ENCODE measurements at regions not wholly inside any gene's neighbourhood (a gene's known extent, or its start where the extent isn't known, plus 50 kb on each side); places are given as distances from the start of the nearest gene placed in this dataset.

GRCh38 chr16:50961952-50962351 lies 189.1 kb downstream of the SALL1 start:
- POLR2A ChIA-PET: no interaction called here
- no peaks in the 10 kb centered on the region for H3K36me3 Mint-ChIP-seq
- H3K27ac Mint-ChIP-seq: no peak overlapping the region
- H3K4me3 Mint-ChIP-seq: no peak overlapping the region
- TF ChIP-seq SOX15 (CRISPR knock-in tag; IDR thresholded peaks at IDR 0.05) (no peak), ZNF138 (CRISPR knock-in tag; conservative IDR thresholded peaks at IDR 0.05) (no peak), ARID4B (CRISPR knock-in tag; IDR thresholded peaks at IDR 0.05; ENCODE audit: borderline replicate concordance) (no peak), KAT7 (CRISPR knock-in tag; IDR thresholded peaks at IDR 0.05; ENCODE audit: borderline replicate concordance) (no peak), TEAD1 (CRISPR knock-in tag; IDR thresholded peaks at IDR 0.05) (no peak), HMGA2 (CRISPR knock-in tag; IDR thresholded peaks at IDR 0.05) (no peak), GTF2I (CRISPR knock-in tag; conservative IDR thresholded peaks at IDR 0.05) (no peak), FOXP1 (CRISPR knock-in tag; IDR thresholded peaks at IDR 0.05; ENCODE audit: borderline replicate concordance) (no peak), NR1H2 (CRISPR knock-in tag; IDR thresholded peaks at IDR 0.05) (no peak), CREM (CRISPR knock-in tag; IDR thresholded peaks at IDR 0.05) (no peak), NR2C2 (CRISPR knock-in tag; IDR thresholded peaks at IDR 0.05) (no peak), NR3C1 (CRISPR knock-in tag; conservative IDR thresholded peaks at IDR 0.05; ENCODE audit: low read depth) (no peak), CREB1 (CRISPR knock-in tag; IDR thresholded peaks at IDR 0.05) (no peak), TP53 (CRISPR knock-in tag; IDR thresholded peaks at IDR 0.05) (no peak), RELA (CRISPR knock-in tag; IDR thresholded peaks at IDR 0.05; ENCODE audit: borderline replicate concordance) (no peak)
- TF ChIP-seq, protein P1, sequence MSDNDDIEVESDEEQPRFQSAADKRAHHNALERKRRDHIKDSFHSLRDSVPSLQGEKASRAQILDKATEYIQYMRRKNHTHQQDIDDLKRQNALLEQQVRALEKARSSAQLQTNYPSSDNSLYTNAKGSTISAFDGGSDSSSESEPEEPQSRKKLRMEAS (CRISPR knock-in tag; IDR thresholded peaks at IDR 0.05): no peak
- TF ChIP-seq, protein P2, sequence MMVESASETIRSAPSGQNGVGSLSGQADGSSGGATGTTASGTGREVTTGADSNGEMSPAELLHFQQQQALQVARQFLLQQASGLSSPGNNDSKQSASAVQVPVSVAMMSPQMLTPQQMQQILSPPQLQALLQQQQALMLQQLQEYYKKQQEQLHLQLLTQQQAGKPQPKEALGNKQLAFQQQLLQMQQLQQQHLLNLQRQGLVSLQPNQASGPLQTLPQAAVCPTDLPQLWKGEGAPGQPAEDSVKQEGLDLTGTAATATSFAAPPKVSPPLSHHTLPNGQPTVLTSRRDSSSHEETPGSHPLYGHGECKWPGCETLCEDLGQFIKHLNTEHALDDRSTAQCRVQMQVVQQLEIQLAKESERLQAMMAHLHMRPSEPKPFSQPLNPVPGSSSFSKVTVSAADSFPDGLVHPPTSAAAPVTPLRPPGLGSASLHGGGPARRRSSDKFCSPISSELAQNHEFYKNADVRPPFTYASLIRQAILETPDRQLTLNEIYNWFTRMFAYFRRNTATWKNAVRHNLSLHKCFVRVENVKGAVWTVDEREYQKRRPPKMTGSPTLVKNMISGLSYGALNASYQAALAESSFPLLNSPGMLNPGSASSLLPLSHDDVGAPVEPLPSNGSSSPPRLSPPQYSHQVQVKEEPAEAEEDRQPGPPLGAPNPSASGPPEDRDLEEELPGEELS (CRISPR knock-in tag; IDR thresholded peaks at IDR 0.05): no peak
- TF ChIP-seq, protein P3, sequence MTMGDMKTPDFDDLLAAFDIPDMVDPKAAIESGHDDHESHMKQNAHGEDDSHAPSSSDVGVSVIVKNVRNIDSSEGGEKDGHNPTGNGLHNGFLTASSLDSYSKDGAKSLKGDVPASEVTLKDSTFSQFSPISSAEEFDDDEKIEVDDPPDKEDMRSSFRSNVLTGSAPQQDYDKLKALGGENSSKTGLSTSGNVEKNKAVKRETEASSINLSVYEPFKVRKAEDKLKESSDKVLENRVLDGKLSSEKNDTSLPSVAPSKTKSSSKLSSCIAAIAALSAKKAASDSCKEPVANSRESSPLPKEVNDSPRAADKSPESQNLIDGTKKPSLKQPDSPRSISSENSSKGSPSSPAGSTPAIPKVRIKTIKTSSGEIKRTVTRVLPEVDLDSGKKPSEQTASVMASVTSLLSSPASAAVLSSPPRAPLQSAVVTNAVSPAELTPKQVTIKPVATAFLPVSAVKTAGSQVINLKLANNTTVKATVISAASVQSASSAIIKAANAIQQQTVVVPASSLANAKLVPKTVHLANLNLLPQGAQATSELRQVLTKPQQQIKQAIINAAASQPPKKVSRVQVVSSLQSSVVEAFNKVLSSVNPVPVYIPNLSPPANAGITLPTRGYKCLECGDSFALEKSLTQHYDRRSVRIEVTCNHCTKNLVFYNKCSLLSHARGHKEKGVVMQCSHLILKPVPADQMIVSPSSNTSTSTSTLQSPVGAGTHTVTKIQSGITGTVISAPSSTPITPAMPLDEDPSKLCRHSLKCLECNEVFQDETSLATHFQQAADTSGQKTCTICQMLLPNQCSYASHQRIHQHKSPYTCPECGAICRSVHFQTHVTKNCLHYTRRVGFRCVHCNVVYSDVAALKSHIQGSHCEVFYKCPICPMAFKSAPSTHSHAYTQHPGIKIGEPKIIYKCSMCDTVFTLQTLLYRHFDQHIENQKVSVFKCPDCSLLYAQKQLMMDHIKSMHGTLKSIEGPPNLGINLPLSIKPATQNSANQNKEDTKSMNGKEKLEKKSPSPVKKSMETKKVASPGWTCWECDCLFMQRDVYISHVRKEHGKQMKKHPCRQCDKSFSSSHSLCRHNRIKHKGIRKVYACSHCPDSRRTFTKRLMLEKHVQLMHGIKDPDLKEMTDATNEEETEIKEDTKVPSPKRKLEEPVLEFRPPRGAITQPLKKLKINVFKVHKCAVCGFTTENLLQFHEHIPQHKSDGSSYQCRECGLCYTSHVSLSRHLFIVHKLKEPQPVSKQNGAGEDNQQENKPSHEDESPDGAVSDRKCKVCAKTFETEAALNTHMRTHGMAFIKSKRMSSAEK (CRISPR knock-in tag; IDR thresholded peaks at IDR 0.05; ENCODE audit: borderline replicate concordance): no peak
- TF ChIP-seq, protein P4, sequence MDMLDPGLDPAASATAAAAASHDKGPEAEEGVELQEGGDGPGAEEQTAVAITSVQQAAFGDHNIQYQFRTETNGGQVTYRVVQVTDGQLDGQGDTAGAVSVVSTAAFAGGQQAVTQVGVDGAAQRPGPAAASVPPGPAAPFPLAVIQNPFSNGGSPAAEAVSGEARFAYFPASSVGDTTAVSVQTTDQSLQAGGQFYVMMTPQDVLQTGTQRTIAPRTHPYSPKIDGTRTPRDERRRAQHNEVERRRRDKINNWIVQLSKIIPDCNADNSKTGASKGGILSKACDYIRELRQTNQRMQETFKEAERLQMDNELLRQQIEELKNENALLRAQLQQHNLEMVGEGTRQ (CRISPR knock-in tag; IDR thresholded peaks at IDR 0.05): no peak
- TF ChIP-seq, protein P5, sequence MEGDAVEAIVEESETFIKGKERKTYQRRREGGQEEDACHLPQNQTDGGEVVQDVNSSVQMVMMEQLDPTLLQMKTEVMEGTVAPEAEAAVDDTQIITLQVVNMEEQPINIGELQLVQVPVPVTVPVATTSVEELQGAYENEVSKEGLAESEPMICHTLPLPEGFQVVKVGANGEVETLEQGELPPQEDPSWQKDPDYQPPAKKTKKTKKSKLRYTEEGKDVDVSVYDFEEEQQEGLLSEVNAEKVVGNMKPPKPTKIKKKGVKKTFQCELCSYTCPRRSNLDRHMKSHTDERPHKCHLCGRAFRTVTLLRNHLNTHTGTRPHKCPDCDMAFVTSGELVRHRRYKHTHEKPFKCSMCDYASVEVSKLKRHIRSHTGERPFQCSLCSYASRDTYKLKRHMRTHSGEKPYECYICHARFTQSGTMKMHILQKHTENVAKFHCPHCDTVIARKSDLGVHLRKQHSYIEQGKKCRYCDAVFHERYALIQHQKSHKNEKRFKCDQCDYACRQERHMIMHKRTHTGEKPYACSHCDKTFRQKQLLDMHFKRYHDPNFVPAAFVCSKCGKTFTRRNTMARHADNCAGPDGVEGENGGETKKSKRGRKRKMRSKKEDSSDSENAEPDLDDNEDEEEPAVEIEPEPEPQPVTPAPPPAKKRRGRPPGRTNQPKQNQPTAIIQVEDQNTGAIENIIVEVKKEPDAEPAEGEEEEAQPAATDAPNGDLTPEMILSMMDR (IDR thresholded peaks at IDR 0.05): no peak
- DNase-seq (ENCODE audit: low spot score) (no peak), ATAC-seq (no peak)
- H3K4me1 Mint-ChIP-seq: peaks cover 7% of the 10 kb centered on the region
- H3K9me3 Mint-ChIP-seq: no peaks in the 10 kb centered on the region
- CTCF ChIA-PET: no interaction called here
- H3K27me3 Mint-ChIP-seq (ENCODE audit: low read depth): no peaks in the 10 kb centered on the region

All from WTC11 (cell line).